Ishikawa (cell line): ENCODE measurements at regions not wholly inside any gene's neighbourhood (a gene's known extent, or its start where the extent isn't known, plus 50 kb on each side); places are given as distances from the start of the nearest gene placed in this dataset.

ENCODE experiments used
- CEBPB ChIP-seq: IDR thresholded peaks from 2 replicates; pipeline ENCODE4 v1.6.1; 2012
- CREB1 ChIP-seq: IDR thresholded peaks from 2 replicates; pipeline ENCODE4 v1.6.1; 2012; ENCODE audit warnings: low read depth
- EGR1 ChIP-seq: IDR thresholded peaks from 2 replicates; pipeline ENCODE4 v1.6.1; 2012
- EP300 ChIP-seq: IDR thresholded peaks from 2 replicates; pipeline ENCODE4 v1.6.1; 2012; ENCODE audit warnings: borderline replicate concordance
- FOXM1 ChIP-seq: IDR thresholded peaks from 2 replicates; pipeline ENCODE4 v1.6.1; 2012; ENCODE audit warnings: low read depth, borderline replicate concordance
- MAX ChIP-seq: IDR thresholded peaks from 2 replicates; pipeline ENCODE4 v1.6.1; 2012
- NFIC ChIP-seq: IDR thresholded peaks from 2 replicates; pipeline ENCODE4 v1.6.1; 2012
- RAD21 ChIP-seq: IDR thresholded peaks from 2 replicates; pipeline ENCODE4 v1.6.1; 2012; ENCODE audit warnings: low read depth
- TAF1 ChIP-seq: IDR thresholded peaks from 2 replicates; pipeline ENCODE4 v1.6.1; 2012; ENCODE audit warnings: low read depth, mild to moderate bottlenecking
- TCF12 ChIP-seq: IDR thresholded peaks from 2 replicates; pipeline ENCODE4 v1.6.1; 2012; ENCODE audit warnings: low read depth
- TEAD4 ChIP-seq: IDR thresholded peaks from 2 replicates; pipeline ENCODE4 v1.6.1; 2012
- USF1 ChIP-seq: IDR thresholded peaks from 2 replicates; pipeline ENCODE4 v1.6.1; 2012
- YY1 ChIP-seq: IDR thresholded peaks from 2 replicates; pipeline ENCODE4 v1.6.1; 2012; ENCODE audit warnings: low read depth
- ZBTB7A ChIP-seq: IDR thresholded peaks from 2 replicates; pipeline ENCODE4 v1.6.1; 2012; ENCODE audit warnings: low read depth
- TF ChIP-seq, protein P1 (sequence below): IDR thresholded peaks from 2 replicates; pipeline ENCODE4 v1.6.1; 2012; ENCODE audit warnings: low read depth, mild to moderate bottlenecking

DNA sequence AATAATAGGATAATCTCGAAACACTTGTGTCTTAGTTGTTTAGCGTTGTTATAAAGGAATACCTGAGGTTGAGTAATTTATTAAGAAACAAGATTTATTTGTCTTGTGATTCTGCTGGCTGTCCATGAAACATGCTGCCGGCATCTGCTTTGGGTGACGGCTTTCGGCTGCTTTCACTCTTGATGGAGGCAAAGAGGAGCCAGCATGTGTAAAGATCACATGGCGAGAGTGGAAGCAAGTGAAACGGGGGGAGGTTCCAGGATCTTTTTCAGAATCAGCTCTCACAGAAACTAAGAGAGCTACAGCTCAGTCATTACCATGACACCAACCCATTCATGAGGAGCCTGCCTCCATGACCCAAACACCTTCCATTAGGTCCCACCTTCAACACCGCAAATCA is 402.8 kb downstream of the CDC14C start:
- TF ChIP-seq CEBPB: no peak
- no peak for TF ChIP-seq EGR1
- TF ChIP-seq EP300: no peak
- no peak for TF ChIP-seq YY1
- TF ChIP-seq RAD21: no peak
- no peak for TF ChIP-seq CREB1
- TF ChIP-seq, protein P1, sequence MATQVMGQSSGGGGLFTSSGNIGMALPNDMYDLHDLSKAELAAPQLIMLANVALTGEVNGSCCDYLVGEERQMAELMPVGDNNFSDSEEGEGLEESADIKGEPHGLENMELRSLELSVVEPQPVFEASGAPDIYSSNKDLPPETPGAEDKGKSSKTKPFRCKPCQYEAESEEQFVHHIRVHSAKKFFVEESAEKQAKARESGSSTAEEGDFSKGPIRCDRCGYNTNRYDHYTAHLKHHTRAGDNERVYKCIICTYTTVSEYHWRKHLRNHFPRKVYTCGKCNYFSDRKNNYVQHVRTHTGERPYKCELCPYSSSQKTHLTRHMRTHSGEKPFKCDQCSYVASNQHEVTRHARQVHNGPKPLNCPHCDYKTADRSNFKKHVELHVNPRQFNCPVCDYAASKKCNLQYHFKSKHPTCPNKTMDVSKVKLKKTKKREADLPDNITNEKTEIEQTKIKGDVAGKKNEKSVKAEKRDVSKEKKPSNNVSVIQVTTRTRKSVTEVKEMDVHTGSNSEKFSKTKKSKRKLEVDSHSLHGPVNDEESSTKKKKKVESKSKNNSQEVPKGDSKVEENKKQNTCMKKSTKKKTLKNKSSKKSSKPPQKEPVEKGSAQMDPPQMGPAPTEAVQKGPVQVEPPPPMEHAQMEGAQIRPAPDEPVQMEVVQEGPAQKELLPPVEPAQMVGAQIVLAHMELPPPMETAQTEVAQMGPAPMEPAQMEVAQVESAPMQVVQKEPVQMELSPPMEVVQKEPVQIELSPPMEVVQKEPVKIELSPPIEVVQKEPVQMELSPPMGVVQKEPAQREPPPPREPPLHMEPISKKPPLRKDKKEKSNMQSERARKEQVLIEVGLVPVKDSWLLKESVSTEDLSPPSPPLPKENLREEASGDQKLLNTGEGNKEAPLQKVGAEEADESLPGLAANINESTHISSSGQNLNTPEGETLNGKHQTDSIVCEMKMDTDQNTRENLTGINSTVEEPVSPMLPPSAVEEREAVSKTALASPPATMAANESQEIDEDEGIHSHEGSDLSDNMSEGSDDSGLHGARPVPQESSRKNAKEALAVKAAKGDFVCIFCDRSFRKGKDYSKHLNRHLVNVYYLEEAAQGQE: no peak
- TF ChIP-seq TEAD4: no peak
- TF ChIP-seq USF1: no peak
- no peak for TF ChIP-seq ZBTB7A
- TF ChIP-seq MAX: no peak
- TF ChIP-seq FOXM1: no peak
- no peak for TF ChIP-seq TAF1
- no peak for TF ChIP-seq TCF12
- no peak for TF ChIP-seq NFIC

DNA sequence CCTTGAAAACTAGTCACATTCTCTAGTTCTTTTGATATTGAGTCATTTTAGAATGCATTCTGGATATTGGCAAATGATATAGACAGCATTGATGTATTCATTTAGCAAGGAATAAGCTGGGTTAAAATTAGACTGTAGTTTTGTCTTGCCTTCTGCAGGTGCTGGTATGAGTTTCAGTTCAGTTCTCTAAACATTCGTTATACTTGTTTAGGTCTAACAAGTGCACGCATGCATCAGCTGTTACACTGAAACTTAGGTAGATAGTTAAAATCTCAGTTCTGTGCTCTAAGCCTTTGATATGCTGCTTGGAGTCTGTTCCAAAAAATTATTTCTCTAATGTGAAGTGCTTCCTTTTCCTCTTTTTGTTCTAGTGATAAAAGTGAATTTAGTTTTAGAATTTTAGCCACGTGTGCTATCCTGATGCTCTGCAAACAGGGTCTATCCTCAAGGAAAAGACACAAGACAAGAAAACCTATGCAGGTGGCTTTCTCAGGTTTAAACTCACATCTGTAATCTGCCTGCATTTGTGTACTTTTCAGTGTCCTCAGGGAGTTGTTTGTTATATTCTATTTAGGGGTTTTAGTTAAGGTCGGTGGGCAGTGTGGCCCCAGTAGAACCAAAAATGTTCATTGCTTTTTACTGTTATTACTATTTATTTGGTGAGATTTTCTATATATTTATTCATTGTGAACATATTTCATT is 409.0 kb downstream of the CDC14C start:
- no peak for TF ChIP-seq YY1
- TF ChIP-seq TEAD4: no peak
- no peak for TF ChIP-seq TCF12
- TF ChIP-seq, protein P1: no peak
- TF ChIP-seq CREB1: no peak
- no peak for TF ChIP-seq EP300
- TF ChIP-seq ZBTB7A: no peak
- no peak for TF ChIP-seq NFIC
- no peak for TF ChIP-seq EGR1
- TF ChIP-seq FOXM1: no peak
- no peak for TF ChIP-seq TAF1
- no peak for TF ChIP-seq CEBPB
- TF ChIP-seq RAD21: no peak
- no peak for TF ChIP-seq USF1
- no peak for TF ChIP-seq MAX

DNA sequence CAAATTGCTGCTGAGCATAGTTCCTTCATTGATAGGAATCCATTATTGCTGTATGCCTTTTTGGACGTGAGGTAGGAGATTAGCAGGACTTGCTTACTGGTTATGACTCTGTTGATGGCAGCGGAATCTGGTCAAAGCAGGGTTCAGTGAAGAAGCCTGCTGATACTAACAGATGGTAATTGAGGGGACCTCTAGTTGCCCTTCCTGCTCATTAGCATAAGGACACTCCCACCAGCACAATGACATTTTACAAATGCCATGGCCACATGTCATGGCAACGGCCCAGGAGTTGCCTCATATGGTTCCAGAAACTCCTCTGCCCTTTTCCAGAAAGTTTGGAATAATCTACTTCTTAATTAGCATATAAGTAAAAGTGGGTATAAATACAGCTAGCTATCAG is 417.5 kb downstream of the CDC14C start:
- TF ChIP-seq FOXM1: no peak
- TF ChIP-seq YY1: no peak

GRCh38 chr7:49344556-49344955 is 420.2 kb downstream of the CDC14C start:
- TF ChIP-seq EP300: no peak
- no peak for TF ChIP-seq USF1
- TF ChIP-seq FOXM1: no peak
- TF ChIP-seq, protein P1: no peak

- TF ChIP-seq, protein P1: no peak
- TF ChIP-seq RAD21 (no peak), TEAD4 (no peak)
Observed at GRCh38 chr7:49346195-49346899, 422.0 kb downstream of the CDC14C start.
